NCI-H1092 (cell line): ENCODE measurements at regions not wholly inside any gene's neighbourhood (a gene's known extent, or its start where the extent isn't known, plus 50 kb on each side); places are given as distances from the start of the nearest gene placed in this dataset.

Source experiments
- DNase-seq: peaks from one replicate; lab custom pipeline; 2025; lab: John Stamatoyannopoulos, UW

DNA sequence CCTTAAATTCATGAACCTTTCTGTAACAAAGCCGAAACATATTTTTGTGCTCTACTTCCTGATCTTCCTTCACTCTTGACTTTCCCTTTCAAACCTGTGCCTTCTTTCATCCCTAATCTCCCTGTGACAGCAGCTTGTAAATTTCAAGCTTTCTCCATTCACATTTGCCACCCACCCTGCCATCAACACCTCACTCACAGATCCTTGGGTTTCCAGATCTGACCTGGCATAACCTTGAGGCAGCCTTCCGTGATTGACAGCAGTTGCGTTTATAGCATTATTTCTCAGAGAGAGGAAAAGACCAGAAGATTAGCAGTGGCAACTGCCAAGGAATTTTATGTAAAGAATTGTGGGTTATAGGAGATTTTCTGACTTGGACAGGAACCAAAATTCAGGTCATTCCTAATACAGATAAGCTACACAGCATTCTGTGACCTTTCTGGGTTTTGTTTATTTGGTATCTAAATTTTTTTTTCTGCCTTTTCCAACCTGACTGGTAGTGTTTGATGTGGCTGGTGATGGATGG is 260.0 kb downstream of the NR2F1-AS1 start:
- DNase-seq = no peak

DNA sequence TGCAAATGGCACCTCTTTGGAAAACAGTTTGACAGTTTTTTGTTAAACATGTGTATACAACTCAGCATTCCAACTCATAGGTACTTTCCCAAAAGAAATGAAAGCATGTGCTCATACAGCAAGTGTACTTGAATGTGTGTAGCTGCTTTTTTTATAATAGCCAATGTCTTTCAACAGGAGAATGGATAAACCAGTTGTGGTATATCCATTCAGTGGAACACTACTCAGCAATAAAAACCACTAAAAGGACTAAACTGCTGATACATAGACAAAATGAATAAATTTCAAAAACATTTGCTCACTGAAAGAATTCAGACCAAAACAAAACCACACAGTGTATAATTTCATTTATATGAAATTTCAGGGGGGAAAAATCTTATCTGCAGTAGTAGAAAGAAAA is 267.3 kb downstream of the NR2F1-AS1 start:
- no peak for DNase-seq

DNA sequence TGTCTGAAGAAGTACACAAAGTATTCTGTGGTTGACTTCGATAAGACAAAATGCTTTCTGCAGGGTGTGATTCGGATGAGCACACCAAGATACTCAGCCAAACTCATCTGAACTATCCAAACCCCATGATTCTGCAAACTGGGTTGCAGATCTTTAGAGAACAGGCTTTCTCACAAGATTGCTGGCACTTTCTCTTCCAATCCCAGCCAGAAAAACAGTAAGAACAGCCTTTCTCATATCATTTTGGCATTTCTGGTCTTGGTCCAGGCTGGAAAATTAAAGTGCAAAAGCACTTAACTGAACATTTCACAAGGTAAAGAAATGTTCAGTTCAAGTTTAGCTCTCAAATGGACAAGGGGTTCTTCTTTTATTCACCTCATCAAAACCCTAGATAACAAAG is 269.1 kb downstream of the NR2F1-AS1 start:
- no peak for DNase-seq

- no peak for DNase-seq
Measured at GRCh38 chr5:93307557-93307956, 273.5 kb downstream of the NR2F1-AS1 start.

- no peak for DNase-seq
Measured at GRCh38 chr5:93305984-93306383, 275.0 kb downstream of the NR2F1-AS1 start.

DNA sequence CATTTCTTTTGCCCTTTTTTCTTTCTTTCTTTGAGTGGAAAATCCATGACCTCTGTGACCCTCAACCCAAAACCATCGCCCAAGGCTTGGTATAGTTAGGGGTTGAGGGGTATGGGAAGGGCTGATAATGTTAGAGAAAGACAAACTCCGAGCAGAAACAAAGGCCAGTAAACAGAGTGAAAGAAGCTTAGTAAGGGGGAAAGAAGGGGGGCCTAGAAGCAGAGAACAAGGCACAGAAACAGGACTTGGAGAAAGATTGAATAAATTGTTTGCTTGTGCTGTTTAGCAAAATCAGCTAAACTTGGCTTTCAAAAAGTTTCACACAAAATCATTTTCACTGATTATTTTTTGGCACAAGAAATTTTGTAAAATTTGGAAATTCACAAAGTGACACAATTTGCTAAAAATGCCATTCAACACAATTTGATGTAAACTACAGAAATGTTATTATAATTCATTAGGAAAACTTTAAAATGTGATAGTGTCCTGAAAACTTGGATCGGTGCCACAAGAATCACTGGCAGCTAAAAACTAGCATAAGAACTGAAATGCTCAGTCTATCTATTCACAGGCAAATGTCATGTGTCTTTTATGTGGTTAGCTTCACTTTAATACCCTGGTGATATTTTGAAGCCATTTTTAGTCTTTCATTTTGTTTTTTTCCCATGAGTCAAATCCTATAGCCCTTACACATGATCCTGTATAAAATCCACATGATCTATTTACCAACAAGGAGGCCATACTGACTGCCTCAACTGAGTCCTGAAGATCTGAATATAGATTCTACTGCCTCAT is 276.4 kb downstream of the NR2F1-AS1 start:
- no peak for DNase-seq

GRCh38 chr5:93303291-93303691 is 277.7 kb downstream of the NR2F1-AS1 start:
- DNase-seq = no peak

GRCh38 chr5:93302711-93303110 is 278.3 kb downstream of the NR2F1-AS1 start:
- DNase-seq = no peak

GRCh38 chr5:93300945-93301344 is 280.1 kb downstream of the NR2F1-AS1 start:
- DNase-seq = no peak

DNA sequence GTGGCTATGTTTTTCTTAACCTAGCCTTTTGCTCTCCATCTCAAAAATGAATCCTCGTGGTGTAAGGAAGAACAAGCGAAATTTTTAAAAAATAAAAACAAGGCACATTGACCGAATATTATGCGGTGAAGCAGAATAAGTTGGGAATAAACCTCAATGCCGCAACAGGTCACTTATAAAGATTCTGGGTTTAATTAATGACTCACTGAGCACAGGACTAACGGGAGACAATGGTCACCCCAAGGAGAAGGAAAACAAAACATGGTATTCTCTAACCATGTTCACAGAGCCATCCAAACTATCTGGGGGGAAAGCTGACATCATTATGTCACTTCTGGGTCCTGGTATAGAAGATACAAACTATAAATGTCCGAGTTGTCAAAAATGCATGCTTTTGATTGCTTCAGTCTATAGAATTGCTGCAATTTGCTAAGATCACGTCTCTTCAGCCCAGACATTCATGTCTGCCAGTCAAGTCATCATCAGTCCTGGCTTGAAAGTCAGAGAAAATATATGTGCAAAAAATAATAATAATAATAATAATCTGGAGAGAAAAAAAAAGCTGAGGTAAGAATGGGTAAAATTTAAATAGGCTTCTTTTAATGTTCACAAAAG is 280.6 kb downstream of the NR2F1-AS1 start:
- no peak for DNase-seq

DNA sequence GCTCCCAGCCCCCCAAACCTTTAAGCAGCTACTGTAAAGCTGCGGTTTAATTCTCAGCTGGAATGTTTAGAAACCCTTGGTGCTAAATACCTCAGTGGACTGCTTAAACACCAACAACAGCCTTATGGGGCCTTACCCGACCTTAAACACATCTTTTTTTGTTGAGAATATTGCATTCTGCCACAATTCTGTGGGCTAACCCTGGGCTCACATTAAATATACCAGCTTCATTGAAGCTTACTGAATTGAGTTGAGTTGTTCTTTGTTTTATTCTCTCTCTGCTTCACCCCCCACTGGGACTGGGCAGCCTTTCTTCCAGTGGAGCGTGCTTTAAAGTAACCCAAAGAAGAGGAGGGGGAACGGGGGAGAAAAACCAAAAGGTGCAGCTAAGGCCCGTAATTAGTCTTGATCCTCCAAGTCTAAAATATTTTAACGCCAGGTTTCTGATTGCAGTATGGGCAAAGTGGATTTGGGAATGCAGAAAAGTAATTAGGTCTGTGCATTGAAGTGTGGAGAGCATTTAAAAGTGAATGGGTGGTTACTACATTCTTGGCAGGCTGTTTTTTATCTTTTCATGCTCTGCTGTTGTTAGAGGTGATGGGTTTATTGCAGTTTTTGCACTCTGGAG is 281.2 kb downstream of the NR2F1-AS1 start:
- no peak for DNase-seq

DNA sequence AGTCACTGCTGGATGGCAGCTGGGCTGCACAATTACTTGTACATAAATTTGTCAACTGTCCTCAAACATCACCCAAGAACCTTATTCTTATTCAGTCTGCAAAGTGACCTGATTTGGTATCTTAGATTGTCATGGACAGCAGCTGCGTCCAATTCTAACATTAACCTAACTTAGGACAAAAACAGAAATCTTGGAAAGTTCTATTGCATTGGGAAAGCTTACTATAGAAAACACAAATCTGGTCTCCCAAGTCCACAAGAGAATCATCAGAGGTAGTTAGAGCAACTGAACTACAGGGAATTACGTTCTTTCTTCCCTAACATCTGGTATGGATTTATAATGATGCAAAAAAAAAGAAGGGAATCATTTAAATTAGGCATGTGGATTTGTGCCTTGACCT is 283.9 kb downstream of the NR2F1-AS1 start:
- no peak for DNase-seq

DNA sequence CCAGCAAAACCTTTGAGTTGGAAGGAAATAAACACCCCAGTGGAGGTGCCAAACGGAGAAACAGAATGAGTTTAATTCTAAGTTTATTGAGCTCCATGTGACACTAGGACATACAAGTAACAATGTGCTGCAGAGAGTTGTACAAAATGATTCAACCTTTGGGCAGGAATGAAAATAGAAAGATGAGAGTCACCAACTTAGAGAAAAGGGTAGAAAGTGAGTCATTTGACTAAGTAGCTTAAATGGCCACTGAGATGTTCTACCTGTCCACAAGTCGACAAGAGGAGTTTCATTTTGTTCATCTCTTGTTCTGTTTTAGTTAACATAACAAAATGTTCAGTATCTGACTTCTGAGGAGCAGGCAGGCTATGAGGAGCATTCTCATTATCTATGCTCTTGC is 284.7 kb downstream of the NR2F1-AS1 start:
- no peak for DNase-seq

DNA sequence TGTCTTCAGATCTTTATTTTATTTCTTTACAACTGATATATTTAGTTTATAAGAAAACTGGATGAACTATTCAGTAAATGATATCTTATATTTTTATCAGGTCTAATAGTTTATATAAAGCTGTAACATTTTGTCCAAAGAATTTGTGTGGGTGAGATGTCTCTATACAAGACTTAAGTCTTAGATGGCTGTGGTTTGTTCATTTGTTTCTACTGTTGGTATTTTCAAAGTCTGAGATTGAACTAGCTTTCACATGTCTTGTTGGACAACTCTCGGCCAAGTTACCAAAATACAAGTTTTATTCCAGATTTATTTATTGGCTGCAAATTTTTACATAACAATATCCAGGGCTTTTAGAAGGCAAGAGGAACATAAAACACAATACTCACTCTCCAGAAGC is 286.0 kb downstream of the NR2F1-AS1 start:
- no peak for DNase-seq

GRCh38 chr5:93294199-93294598 is 286.8 kb downstream of the NR2F1-AS1 start:
- DNase-seq = no peak

DNA sequence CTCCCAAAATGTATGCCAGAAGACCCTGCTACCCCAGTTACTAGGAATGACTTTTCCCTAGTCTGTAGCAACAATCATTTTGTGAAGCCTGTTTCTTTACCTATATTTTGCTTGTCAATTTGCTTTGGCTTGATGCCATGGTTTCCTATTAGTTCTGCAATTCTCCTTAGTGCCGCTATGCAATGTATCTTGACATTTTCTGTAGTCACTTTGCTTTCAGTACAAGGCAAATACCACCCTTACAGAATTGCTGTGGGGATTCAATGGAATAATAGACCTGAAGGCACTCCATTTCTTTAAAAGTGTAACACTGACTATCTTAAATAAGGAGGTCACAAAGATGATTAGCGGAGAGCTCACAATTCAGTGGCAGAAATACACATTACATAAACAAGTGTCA is 291.1 kb downstream of the NR2F1-AS1 start:
- no peak for DNase-seq

- no peak for DNase-seq
Measured at GRCh38 chr5:93285461-93285860, 295.6 kb downstream of the NR2F1-AS1 start.

DNA sequence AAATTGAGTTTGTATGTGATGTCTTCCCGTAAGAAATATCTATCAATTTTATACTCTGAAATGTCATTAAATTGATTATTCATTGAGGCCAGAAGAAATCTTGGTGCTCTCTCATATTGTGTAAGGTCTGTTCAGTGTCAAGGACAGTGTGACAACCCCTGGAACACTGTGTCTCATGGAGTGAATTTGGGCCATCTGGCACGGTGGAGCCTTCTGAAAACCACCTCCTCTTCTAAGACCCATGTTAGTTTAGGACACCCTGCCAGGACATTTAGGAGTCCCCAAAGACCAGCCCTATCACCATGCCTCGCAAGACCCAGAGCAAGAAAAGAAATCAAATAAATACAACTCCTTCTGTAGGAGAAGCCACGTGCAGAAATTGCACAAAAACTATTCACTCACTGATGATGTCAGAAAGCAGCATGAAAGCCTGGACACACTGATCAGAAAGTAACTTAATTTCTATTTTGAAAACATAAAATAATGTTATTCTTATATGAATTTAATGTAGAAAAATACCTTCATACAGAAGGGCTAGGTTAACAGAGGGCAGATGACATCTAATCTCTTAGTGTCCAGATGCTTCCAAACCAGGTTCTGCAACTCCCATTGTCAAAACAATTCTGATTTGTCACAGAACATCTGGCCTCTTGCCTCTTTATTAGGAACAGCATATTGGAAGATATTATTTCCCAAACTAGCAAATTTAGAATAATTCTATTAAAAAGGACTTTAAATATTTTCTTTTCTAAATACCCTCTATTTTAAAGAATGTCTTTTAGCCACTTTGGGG is 298.8 kb downstream of the NR2F1-AS1 start:
- DNase-seq = no peak

- DNase-seq = no peak
Measured at GRCh38 chr5:93280518-93280917, 300.5 kb downstream of the NR2F1-AS1 start.

DNA sequence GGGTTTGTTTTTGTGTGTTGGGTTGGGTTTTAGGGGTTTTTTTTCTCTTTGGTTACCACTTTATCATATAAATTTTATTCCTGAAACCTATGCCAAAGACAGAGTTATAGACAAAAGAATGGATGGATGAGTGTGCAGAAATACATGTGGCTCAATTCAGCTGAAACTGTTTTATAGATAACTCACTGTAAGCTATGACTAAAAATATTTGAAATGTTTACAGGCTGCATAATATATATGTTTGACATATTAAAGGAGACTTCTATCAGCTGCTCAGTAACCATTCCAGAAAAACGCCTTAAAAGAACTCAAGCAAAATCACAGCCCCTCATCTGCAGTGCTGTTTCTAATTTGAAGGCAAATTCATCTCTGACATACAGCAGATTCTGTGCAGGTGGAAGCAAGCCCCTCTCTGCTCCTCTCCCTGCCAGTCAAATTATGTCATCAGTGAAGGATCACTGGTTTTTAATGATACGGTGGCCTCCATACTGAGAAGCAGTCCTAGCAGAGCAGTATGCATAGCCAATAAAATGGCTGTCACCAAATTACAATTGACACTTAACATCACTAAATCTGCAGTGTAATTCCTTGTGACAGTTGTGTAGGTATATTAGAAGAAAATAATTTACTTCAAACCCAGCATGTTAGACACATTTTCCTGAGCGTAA is 301.6 kb downstream of the NR2F1-AS1 start:
- no peak for DNase-seq

DNA sequence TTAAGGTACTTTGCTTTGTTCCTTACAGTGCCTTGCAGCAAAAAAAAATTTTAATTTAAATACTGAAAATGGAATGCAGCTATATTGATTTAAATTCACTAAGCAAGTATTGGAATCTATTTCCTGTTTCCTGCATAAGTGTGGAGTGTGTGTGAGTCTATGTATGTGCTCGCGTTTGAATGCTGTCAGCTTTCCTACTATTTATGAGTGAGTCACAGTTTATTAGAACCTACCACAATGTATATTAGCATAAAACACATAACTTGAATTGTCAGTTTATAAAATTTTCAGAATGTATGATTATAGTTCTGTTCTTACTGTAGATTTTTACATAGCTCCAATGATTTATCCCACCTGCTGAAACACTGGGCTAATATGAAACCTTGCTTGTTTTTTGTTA is 302.1 kb downstream of the NR2F1-AS1 start:
- DNase-seq = no peak

DNA sequence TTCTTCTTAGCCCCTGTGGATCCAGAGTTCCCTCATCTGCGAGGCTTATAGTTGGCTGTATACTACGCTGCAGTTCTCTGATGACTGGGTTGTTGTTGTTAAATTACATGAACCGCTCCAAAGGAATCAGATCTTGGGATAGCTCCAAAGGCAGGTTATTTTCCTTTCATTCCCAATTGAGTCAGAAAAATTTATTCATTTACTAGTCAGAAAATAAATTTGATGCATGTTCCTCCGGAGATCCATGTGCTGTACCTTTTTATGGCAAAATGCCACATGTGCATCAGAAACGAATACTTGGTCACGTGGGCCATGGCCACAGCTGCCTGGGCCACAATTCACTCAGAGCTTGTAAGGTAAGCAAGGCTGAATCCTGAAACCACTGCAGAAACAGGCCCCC is 304.0 kb downstream of the NR2F1-AS1 start:
- no peak for DNase-seq
